PC-3 (cell line): ENCODE measurements at regions not wholly inside any gene's neighbourhood (a gene's known extent, or its start where the extent isn't known, plus 50 kb on each side); places are given as distances from the start of the nearest gene placed in this dataset.

ENCODE experiments used
- ATAC-seq: fragments of 200-7000 bp; cut with Tn5 transposase; 2 replicates; pipeline ENCODE4 v1.9.1; 2020; ENCODE audit warnings: mild to moderate bottlenecking, moderate library complexity
- BruUV-seq: library from RNA; stranded (reverse); fragments of 400-500 nt; replicated peaks from 2 replicates; lab custom pipeline; 2021; lab: Mats Ljungman, UMichigan
- CTCF ChIA-PET: fragments of 300-600 bp; sonication (Branson Sonifier 250); formaldehyde crosslinking; loops from one replicate; lab custom pipeline; 2022; ENCODE audit warnings: antibody characterized with exemption; lab: Charles Lee
- POLR2A ChIA-PET: fragments of 300-600 bp; sonication (Branson Sonifier 250); formaldehyde crosslinking; loops from one replicate; lab custom pipeline; 2022; ENCODE audit warnings: antibody characterized with exemption; ENCODE audit not compliant: unreplicated experiment; lab: Charles Lee
- DNase-seq: peaks from one replicate; pipeline ENCODE4 v3.0.0-alpha.2; 2015
- H2AFZ ChIP-seq: fragments of 300-600 bp; sonication (generic); 2 replicates; pipeline ENCODE4 v1.6.0; 2016; ENCODE audit warnings: antibody characterized with exemption, low read length
- H3F3A ChIP-seq: fragments of 300-600 bp; sonication (generic); one replicate; pipeline ENCODE4 v1.6.0; 2017; ENCODE audit warnings: antibody characterized with exemption, low read length, control low read depth, mild to moderate bottlenecking; ENCODE audit not compliant: unreplicated experiment
- H3K27ac ChIP-seq: fragments of 300-600 bp; sonication (generic); 2 replicates; pipeline ENCODE4 v1.5.1; 2016; ENCODE audit warnings: mild to moderate bottlenecking, low read length
- H3K27me3 ChIP-seq: fragments of 300-600 bp; sonication (generic); 2 replicates; pipeline ENCODE4 v1.6.1; 2016; ENCODE audit warnings: low read length, mixed read lengths
- H3K36me3 ChIP-seq: fragments of 300-600 bp; sonication (generic); 2 replicates; pipeline ENCODE4 v1.6.1; 2016; ENCODE audit warnings: low read depth, mixed run types, low read length, mixed read lengths
- H3K4me1 ChIP-seq: fragments of 300-600 bp; sonication (generic); 2 replicates; pipeline ENCODE4 v1.5.1; 2016; ENCODE audit warnings: low read length; ENCODE audit not compliant: insufficient read depth
- H3K4me2 ChIP-seq: fragments of 300-600 bp; sonication (generic); 2 replicates; pipeline ENCODE4 v1.6.0; 2016; ENCODE audit warnings: low read length
- H3K4me3 ChIP-seq: fragments of 300-600 bp; sonication (generic); 2 replicates; pipeline ENCODE4 v1.5.1; 2016; ENCODE audit warnings: mild to moderate bottlenecking, low read length, mixed read lengths
- H3K79me2 ChIP-seq: fragments of 300-600 bp; sonication (generic); 2 replicates; pipeline ENCODE4 v1.6.1; 2017; ENCODE audit warnings: low read length, mixed read lengths
- H3K9ac ChIP-seq: fragments of 300-600 bp; sonication (generic); 2 replicates; pipeline ENCODE4 v1.6.0; 2016; ENCODE audit warnings: mild to moderate bottlenecking, low read length
- H3K9me2 ChIP-seq: fragments of 300-600 bp; sonication (generic); replicated peaks from 2 replicates; pipeline ENCODE4 v1.6.1; 2016; ENCODE audit warnings: mixed run types, low read length, mixed read lengths
- H3K9me3 ChIP-seq: fragments of 300-600 bp; sonication (generic); 2 replicates; pipeline ENCODE4 v1.6.1; 2016; ENCODE audit warnings: low read length, mixed read lengths
- H4K20me1 ChIP-seq: fragments of 300-600 bp; sonication (generic); 2 replicates; pipeline ENCODE4 v1.6.1; 2016; ENCODE audit warnings: low read length, mixed read lengths
- EZH2 ChIP-seq: fragments of 300-600 bp; sonication (generic); IDR thresholded peaks from one replicate; pipeline ENCODE4 v1.6.1; 2017; ENCODE audit warnings: antibody characterized with exemption, mild to moderate bottlenecking, low read length; ENCODE audit not compliant: unreplicated experiment
- EZH2phosphoT487 ChIP-seq: fragments of 300-600 bp; sonication (generic); IDR thresholded peaks from 2 replicates; pipeline ENCODE4 v1.6.1; 2018; ENCODE audit warnings: mild to moderate bottlenecking, antibody characterized with exemption, low read length, borderline replicate concordance
- intact Hi-C: fragments of 100-400 bp; cut with micrococcal nuclease; formaldehyde crosslinking; loops from 2 replicates; pipeline ENCODE4 v1.9.0; 2023
- TF ChIP-seq, protein P1 (sequence below): fragments of 300-600 bp; sonication (generic); conservative IDR thresholded peaks from 2 replicates; pipeline ENCODE4 v1.5.1; 2017; ENCODE audit warnings: antibody characterized with exemption, low read depth, mild to moderate bottlenecking, low read length

DNA sequence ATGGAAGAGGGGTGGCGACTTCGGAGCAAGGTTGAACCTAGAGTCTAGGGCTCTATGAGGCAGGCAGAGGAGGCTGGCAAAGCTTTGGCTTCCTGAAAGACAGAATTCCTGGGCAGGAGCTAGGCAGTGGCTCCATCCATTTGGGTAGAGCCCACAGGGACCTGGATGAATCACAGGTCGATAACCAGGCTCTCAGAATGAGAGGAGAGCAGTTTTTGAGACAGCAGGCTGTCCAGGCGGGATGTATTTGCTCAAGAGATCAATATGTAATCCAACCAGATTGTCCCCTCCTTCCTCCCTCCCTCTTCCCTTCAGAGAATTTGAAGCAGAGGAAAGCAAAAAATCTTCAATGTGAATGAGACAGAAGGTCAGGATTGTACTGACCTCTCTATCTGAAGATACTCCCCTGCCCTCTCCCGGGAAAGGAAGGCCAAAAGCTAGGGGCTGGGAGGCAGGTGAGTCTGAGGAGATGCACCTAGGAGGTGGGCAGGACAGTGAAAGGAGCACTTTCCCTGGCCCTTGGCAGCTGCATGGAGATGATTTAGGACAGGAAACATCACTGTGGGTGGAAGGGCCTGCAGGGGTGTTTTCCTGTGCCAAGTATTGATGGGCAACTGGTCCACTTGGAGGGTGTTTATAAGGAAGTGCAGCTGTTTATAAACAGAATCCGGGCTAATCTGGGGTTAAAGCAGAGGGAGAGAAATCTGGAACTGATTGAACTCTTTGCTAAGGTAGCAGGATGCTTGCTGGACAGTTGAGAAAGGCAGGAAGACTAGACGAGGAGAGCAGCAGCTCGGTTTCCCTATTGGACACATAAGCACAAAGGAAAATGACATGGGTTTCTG is 212.4 kb upstream of the LRFN2 start:
- DNase-seq (no peak), ATAC-seq (no peak)
- H3K4me3 ChIP-seq, result no peak overlapping the region
- no peaks in the 10 kb centered on the region for H4K20me1 ChIP-seq
- no peak overlapping the region for H3K27ac ChIP-seq
- H3K9me3 ChIP-seq, result no peaks in the 10 kb centered on the region
- H3K9ac ChIP-seq, result no peak overlapping the region
- no peaks in the 10 kb centered on the region for H3K4me1 ChIP-seq
- ChIA-PET POLR2A (no interaction called here), CTCF (no interaction called here)
- TF ChIP-seq EZH2phosphoT487 (no peak), EZH2 (no peak)
- TF ChIP-seq, protein P1, sequence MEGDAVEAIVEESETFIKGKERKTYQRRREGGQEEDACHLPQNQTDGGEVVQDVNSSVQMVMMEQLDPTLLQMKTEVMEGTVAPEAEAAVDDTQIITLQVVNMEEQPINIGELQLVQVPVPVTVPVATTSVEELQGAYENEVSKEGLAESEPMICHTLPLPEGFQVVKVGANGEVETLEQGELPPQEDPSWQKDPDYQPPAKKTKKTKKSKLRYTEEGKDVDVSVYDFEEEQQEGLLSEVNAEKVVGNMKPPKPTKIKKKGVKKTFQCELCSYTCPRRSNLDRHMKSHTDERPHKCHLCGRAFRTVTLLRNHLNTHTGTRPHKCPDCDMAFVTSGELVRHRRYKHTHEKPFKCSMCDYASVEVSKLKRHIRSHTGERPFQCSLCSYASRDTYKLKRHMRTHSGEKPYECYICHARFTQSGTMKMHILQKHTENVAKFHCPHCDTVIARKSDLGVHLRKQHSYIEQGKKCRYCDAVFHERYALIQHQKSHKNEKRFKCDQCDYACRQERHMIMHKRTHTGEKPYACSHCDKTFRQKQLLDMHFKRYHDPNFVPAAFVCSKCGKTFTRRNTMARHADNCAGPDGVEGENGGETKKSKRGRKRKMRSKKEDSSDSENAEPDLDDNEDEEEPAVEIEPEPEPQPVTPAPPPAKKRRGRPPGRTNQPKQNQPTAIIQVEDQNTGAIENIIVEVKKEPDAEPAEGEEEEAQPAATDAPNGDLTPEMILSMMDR, result no peak
- BruUV-seq, result no TSS peak
- H3K79me2 ChIP-seq, result no peaks in the 10 kb centered on the region
- intact Hi-C loops, result no loop called here
- H3K9me2 ChIP-seq, result no peaks in the 10 kb centered on the region
- H3F3A ChIP-seq, result no peaks in the 10 kb centered on the region
- H3K4me2 ChIP-seq, result no peak overlapping the region
- no peak overlapping the region for H2AFZ ChIP-seq
- H3K36me3 ChIP-seq, result no peaks in the 10 kb centered on the region
- no peaks in the 10 kb centered on the region for H3K27me3 ChIP-seq

DNA sequence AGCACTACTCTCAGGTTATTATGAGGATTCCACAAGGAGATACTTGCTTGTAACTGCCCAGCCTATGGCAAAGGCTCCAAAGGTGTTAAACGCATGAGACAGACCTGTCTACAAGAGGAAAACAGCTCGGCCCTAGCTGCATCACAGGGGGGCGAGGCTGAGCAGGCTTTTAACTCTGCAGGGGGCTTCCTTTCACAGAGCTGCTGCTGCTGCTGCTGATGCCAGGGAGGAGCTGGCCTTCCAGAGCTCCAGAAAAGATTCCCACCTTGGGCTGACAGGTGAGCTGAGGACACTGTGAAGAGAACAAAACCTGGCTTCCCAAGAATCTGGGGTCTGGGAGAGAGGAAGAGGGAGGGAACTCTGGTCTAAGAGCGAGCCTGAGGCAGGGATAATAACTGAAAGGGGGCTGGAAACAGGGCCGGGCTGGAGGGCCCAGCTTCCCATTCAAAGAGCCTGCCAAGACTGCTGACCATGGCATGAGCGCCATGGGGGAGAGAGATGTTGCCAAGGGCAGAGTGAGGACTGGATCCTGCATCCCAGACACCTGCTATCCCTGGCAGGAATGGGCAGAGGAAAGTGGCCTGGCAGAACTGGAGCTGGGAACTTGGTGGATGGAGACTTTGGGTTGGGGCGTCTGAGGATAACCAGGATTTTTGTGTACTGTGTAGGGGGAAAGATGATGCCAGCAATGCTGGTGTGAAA is 211.1 kb upstream of the LRFN2 start:
- Histone ChIP-seq H3K27ac (no peak overlapping the region), H3F3A (no peaks in the 10 kb centered on the region), H2AFZ (no peak overlapping the region), H3K79me2 (no peaks in the 10 kb centered on the region), H3K27me3 (no peaks in the 10 kb centered on the region), H3K4me1 (no peaks in the 10 kb centered on the region), H3K9me2 (no peaks in the 10 kb centered on the region), H3K36me3 (no peaks in the 10 kb centered on the region), H3K4me3 (no peak overlapping the region), H4K20me1 (no peaks in the 10 kb centered on the region), H3K4me2 (no peak overlapping the region), H3K9ac (no peak overlapping the region), H3K9me3 (no peaks in the 10 kb centered on the region)
- intact Hi-C loops, result no loop called here
- no TSS peak for BruUV-seq
- CTCF ChIA-PET, result no interaction called here
- TF ChIP-seq EZH2phosphoT487, result no peak
- POLR2A ChIA-PET, result no interaction called here
- ATAC-seq (no peak), DNase-seq (no peak)

DNA sequence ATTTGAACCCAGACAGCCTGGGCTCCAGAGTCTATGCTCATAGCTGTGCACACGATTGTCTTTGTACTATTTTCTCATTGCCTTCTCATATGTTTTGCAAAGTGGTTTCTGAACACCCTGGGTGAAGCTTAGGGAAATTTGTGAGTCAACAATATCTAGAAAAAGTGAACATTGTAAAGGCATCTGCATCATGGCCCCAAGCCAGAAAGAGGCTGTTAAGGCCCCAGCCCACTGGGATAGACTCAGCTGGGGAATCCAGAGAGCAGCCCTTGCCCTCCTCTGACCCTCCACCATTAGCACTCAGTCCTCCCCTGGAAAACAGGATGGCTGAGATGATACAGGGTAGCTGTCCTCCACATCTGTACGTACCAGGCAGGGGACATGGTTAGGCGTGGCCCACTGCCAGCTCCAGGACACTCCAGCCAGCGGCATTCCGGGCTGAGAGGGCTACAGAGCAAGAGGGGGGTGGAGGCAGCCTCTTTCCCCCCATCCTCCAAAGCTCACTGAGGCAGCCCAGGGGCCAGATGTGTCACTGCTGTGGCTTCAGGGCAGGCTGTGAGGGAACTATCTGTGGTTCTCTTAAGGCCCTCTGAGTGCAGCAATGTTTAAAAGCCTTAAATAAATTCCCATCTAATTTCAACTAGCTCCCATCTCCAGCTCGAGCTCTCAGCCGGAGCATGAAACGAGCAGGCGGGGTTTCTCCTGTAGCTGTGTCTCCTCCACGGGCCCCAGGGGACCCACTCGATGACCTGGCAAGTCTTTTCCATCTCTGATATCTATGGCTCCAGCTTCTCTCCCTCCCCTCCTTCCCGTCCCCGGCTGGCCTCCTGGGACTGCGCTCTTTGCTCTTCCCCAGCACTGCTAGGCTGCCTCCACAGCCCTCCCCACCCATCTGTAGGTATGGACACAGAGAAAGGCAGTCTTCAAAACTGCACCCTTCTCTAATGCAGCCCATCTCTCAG is 209.4 kb upstream of the LRFN2 start:
- Histone ChIP-seq H2AFZ (no peak overlapping the region), H3K9ac (no peak overlapping the region), H4K20me1 (no peaks in the 10 kb centered on the region), H3K4me2 (no peak overlapping the region), H3K4me1 (no peaks in the 10 kb centered on the region), H3K4me3 (no peak overlapping the region), H3K9me3 (no peaks in the 10 kb centered on the region), H3K79me2 (no peaks in the 10 kb centered on the region), H3K27ac (no peak overlapping the region), H3K9me2 (no peaks in the 10 kb centered on the region), H3K27me3 (no peaks in the 10 kb centered on the region), H3F3A (no peaks in the 10 kb centered on the region), H3K36me3 (no peaks in the 10 kb centered on the region)
- DNase-seq (no peak), ATAC-seq (no peak)
- intact Hi-C loops, result no loop called here
- ChIA-PET CTCF (no interaction called here), POLR2A (no interaction called here)
- TF ChIP-seq EZH2 (no peak), EZH2phosphoT487 (no peak)
- TF ChIP-seq, protein P1, result no peak
- BruUV-seq, result no TSS peak
